HCT116 (cell line): ENCODE measurements at regions not wholly inside any gene's neighbourhood (a gene's known extent, or its start where the extent isn't known, plus 50 kb on each side); places are given as distances from the start of the nearest gene placed in this dataset.

Experiments used
- ATF3 ChIP-seq: IDR thresholded peaks from 2 replicates; pipeline ENCODE4 v1.6.1; 2012
- CEBPB ChIP-seq: IDR thresholded peaks from 2 replicates; pipeline ENCODE4 v1.6.1; 2012; ENCODE audit warnings: low read depth
- CTCF ChIP-seq, 3 experiments: fragments of 200-600 bp in 1 of 3; sonication (generic) in 1 of 3; IDR thresholded peaks in 2 of 3; conservative IDR thresholded peaks in 1 of 3; 2 replicates each; pipeline ENCODE4 v1.5.1; 2012 to 2017; ENCODE audit warnings: low read depth in 2 of 3, low read length in 2 of 3, antibody characterized with exemption in 1 of 3, borderline replicate concordance in 1 of 3, control low read depth in 1 of 3, mild to moderate bottlenecking in 1 of 3, mixed read lengths in 1 of 3, mixed run types in 1 of 3, moderate library complexity in 1 of 3; ENCODE audit not compliant: insufficient read depth in 1 of 3
- EZH2 ChIP-seq: fragments of 200-600 bp; sonication (generic); IDR thresholded peaks from 2 replicates; pipeline ENCODE4 v1.6.1; 2017; ENCODE audit warnings: antibody characterized with exemption, mixed run types
- EZH2phosphoT487 ChIP-seq: fragments of 200-600 bp; IDR thresholded peaks from 2 replicates; pipeline ENCODE4 v1.6.1; 2018; ENCODE audit warnings: antibody characterized with exemption, borderline replicate concordance
- FOSL1 ChIP-seq: IDR thresholded peaks from 2 replicates; pipeline ENCODE4 v1.6.1; 2012; ENCODE audit warnings: low read depth
- JUND ChIP-seq: IDR thresholded peaks from 2 replicates; pipeline ENCODE4 v1.6.1; 2012
- POLR2A ChIP-seq: IDR thresholded peaks from 2 replicates; pipeline ENCODE4 v1.7.0; 2011; ENCODE audit warnings: borderline replicate concordance; ENCODE audit not compliant: insufficient read depth, insufficient read length; ENCODE audit errors: extremely low read depth
- POLR2AphosphoS5 ChIP-seq: IDR thresholded peaks from 2 replicates; pipeline ENCODE4 v1.6.1; 2011; ENCODE audit warnings: mild to moderate bottlenecking, low read depth, low read length, moderate library complexity
- RAD21 ChIP-seq: IDR thresholded peaks from 2 replicates; pipeline ENCODE4 v1.6.1; 2012; ENCODE audit warnings: low read depth, mild to moderate bottlenecking
- REST ChIP-seq: IDR thresholded peaks from 2 replicates; pipeline ENCODE4 v1.6.1; 2012; ENCODE audit warnings: low read depth
- SIN3A ChIP-seq: IDR thresholded peaks from 2 replicates; pipeline ENCODE4 v1.6.1; 2012; ENCODE audit warnings: low read depth
- TF ChIP-seq, protein P1 (sequence below): IDR thresholded peaks from 2 replicates; pipeline ENCODE4 v1.6.1; 2012
- TF ChIP-seq, protein P2 (sequence below): IDR thresholded peaks from 2 replicates; pipeline ENCODE4 v1.6.1; 2011; ENCODE audit warnings: mild to moderate bottlenecking, low read length, moderate library complexity; ENCODE audit not compliant: insufficient replicate concordance; ENCODE audit errors: extremely low read depth

- TF ChIP-seq CTCF (IDR thresholded peaks at IDR 0.05 in 2 of 3, conservative IDR thresholded peaks at IDR 0.05 in 1 of 3; ENCODE audit: borderline replicate concordance in 1 of 3, insufficient read depth in 1 of 3, low read depth in 2 of 3, low read length in 2 of 3) (no peak), POLR2A (no peak), EZH2 (no peak), FOSL1 (no peak), EZH2phosphoT487 (no peak), JUND (no peak), POLR2AphosphoS5 (no peak), SIN3A (no peak), REST (no peak), CEBPB (no peak), RAD21 (no peak), ATF3 (no peak)
- TF ChIP-seq, protein P1, sequence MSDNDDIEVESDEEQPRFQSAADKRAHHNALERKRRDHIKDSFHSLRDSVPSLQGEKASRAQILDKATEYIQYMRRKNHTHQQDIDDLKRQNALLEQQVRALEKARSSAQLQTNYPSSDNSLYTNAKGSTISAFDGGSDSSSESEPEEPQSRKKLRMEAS = no peak
- TF ChIP-seq, protein P2, sequence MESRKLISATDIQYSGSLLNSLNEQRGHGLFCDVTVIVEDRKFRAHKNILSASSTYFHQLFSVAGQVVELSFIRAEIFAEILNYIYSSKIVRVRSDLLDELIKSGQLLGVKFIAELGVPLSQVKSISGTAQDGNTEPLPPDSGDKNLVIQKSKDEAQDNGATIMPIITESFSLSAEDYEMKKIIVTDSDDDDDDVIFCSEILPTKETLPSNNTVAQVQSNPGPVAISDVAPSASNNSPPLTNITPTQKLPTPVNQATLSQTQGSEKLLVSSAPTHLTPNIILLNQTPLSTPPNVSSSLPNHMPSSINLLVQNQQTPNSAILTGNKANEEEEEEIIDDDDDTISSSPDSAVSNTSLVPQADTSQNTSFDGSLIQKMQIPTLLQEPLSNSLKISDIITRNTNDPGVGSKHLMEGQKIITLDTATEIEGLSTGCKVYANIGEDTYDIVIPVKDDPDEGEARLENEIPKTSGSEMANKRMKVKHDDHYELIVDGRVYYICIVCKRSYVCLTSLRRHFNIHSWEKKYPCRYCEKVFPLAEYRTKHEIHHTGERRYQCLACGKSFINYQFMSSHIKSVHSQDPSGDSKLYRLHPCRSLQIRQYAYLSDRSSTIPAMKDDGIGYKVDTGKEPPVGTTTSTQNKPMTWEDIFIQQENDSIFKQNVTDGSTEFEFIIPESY = no peak
Observed at GRCh38 chr19:31991984-31992655, 353.3 kb upstream of the ZNF507 start.
